ENCODE measurements at regions not wholly inside any gene's neighbourhood (a gene's known extent, or its start where the extent isn't known, plus 50 kb on each side); places are given as distances from the start of the nearest gene placed in this dataset.
"Not testable (repeated sequence)": the region's sequence is repeated elsewhere in the genome, so short reads cannot be mapped to it uniquely, and the experiment has no call there.

DNA sequence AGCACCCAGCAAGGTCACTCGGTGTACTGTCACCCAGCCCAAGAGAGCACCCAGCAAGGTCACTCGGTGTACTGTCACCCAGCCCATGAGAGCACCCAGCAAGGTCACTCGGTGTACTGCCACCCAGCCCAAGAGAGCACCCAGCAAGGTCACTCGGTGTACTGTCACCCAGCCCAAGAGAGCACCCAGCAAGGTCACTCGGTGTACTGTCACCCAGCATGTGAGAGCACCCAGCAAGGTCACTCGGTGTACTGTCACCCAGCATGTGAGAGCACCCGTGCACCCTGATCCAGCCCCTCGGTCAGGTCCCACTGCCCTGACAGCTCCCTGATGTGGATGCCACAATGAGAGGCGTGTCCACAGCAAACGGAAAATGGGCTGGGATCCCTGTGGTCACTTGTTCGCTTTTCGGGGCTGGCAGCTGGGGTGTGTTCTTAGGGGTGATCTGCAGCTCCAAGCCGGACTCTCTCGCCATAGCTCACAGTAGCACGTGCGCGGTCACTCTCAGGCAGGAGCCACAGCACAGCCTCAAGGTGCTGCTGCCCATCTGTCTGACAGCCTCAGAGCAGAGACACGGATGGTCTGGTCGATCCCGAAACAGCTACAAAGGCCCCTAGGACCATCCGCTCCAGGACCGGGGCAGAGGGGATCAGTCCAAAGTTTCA is 324.9 kb downstream of the ADGRD1 start:
- H3K4me3 ChIP-seq (ENCODE audit: low read depth, low read length); H3K27ac ChIP-seq (ENCODE audit: low read depth, low read length); H3K4me1 ChIP-seq (ENCODE audit: control insufficient read depth, insufficient read depth, low read length); H3K36me3 ChIP-seq (ENCODE audit: control insufficient read depth, insufficient read depth, low read length); H3K9ac ChIP-seq (ENCODE audit: low read depth, low read length); H3K27me3 ChIP-seq (ENCODE audit: control insufficient read depth, insufficient read depth, low read length); H3K9me3 ChIP-seq (ENCODE audit: control insufficient read depth, insufficient read depth, low read length): not testable (repeated sequence)

- Histone ChIP-seq H3K9ac (ENCODE audit: low read depth, low read length) (no peak overlapping the region), H3K4me3 (ENCODE audit: low read depth, low read length) (no peak overlapping the region), H3K27me3 (ENCODE audit: control insufficient read depth, insufficient read depth, low read length) (no peaks in the 10 kb centered on the region), H3K27ac (ENCODE audit: low read depth, low read length) (no peak overlapping the region), H3K4me1 (ENCODE audit: control insufficient read depth, insufficient read depth, low read length) (no peaks in the 10 kb centered on the region), H3K9me3 (ENCODE audit: control insufficient read depth, insufficient read depth, low read length) (no peaks in the 10 kb centered on the region), H3K36me3 (ENCODE audit: control insufficient read depth, insufficient read depth, low read length) (no peaks in the 10 kb centered on the region)
Measured at GRCh38 chr12:131279281-131279921, 325.7 kb downstream of the ADGRD1 start.

GRCh38 chr12:131280426-131280825 is 326.7 kb downstream of the ADGRD1 start:
- H3K36me3 ChIP-seq (ENCODE audit: control insufficient read depth, insufficient read depth, low read length): no peaks in the 10 kb centered on the region
- H3K27ac ChIP-seq (ENCODE audit: low read depth, low read length): no peak overlapping the region
- no peaks in the 10 kb centered on the region for H3K9me3 ChIP-seq (ENCODE audit: control insufficient read depth, insufficient read depth, low read length)
- H3K9ac ChIP-seq (ENCODE audit: low read depth, low read length): no peak overlapping the region
- no peaks in the 10 kb centered on the region for H3K27me3 ChIP-seq (ENCODE audit: control insufficient read depth, insufficient read depth, low read length)
- H3K4me1 ChIP-seq (ENCODE audit: control insufficient read depth, insufficient read depth, low read length): no peaks in the 10 kb centered on the region
- no peak overlapping the region for H3K4me3 ChIP-seq (ENCODE audit: low read depth, low read length)

GRCh38 chr12:131281016-131281415 is 327.3 kb downstream of the ADGRD1 start:
- H3K4me3 ChIP-seq (ENCODE audit: low read depth, low read length): no peak overlapping the region
- no peak overlapping the region for H3K9ac ChIP-seq (ENCODE audit: low read depth, low read length)
- no peaks in the 10 kb centered on the region for H3K27me3 ChIP-seq (ENCODE audit: control insufficient read depth, insufficient read depth, low read length)
- no peaks in the 10 kb centered on the region for H3K4me1 ChIP-seq (ENCODE audit: control insufficient read depth, insufficient read depth, low read length)
- H3K27ac ChIP-seq (ENCODE audit: low read depth, low read length): no peak overlapping the region
- H3K9me3 ChIP-seq (ENCODE audit: control insufficient read depth, insufficient read depth, low read length): no peaks in the 10 kb centered on the region
- no peaks in the 10 kb centered on the region for H3K36me3 ChIP-seq (ENCODE audit: control insufficient read depth, insufficient read depth, low read length)

DNA sequence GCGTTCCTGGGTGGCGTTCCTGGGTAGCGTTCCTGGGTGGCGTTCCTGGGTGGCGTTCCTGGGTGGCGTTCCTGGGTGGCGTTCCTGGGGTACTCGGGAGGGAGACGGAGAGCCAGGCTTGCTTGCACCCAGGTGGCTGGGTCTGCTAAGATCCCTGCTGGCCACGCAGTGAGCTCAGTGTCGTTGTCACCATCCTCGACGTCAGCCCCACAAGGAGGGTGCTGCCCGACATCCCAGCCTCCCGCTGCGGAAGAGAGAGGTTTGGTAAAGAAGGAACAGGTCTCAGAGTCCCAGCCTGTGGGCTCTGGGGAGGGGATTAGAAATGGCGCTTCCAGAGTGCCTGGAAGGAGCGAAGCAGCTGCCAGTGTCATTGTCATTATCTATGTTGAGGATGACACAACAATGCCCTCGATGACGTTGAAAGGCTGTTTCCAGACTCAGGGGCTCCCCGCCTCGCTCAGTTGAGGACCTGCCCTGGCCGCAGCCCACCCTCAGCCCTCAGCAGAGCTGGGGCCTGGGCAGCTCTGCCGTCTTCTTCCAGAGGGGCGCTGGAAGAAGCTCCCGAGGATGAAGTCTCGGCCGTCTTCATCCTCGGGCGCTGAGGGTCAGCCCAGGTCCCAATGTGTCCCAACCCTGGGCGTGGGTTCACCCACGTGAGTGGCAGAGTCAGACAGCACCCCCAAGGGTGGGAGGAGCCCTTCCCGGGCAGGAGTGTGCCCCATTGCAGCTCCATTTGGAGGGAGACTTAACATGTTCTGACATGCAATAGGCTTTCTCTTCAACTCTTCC is 328.8 kb downstream of the ADGRD1 start:
- Histone ChIP-seq H3K9me3 (ENCODE audit: control insufficient read depth, insufficient read depth, low read length) (no peaks in the 10 kb centered on the region), H3K4me3 (ENCODE audit: low read depth, low read length) (no peak overlapping the region), H3K27me3 (ENCODE audit: control insufficient read depth, insufficient read depth, low read length) (no peaks in the 10 kb centered on the region), H3K27ac (ENCODE audit: low read depth, low read length) (no peak overlapping the region), H3K36me3 (ENCODE audit: control insufficient read depth, insufficient read depth, low read length) (no peaks in the 10 kb centered on the region), H3K9ac (ENCODE audit: low read depth, low read length) (no peak overlapping the region), H3K4me1 (ENCODE audit: control insufficient read depth, insufficient read depth, low read length) (no peaks in the 10 kb centered on the region)

DNA sequence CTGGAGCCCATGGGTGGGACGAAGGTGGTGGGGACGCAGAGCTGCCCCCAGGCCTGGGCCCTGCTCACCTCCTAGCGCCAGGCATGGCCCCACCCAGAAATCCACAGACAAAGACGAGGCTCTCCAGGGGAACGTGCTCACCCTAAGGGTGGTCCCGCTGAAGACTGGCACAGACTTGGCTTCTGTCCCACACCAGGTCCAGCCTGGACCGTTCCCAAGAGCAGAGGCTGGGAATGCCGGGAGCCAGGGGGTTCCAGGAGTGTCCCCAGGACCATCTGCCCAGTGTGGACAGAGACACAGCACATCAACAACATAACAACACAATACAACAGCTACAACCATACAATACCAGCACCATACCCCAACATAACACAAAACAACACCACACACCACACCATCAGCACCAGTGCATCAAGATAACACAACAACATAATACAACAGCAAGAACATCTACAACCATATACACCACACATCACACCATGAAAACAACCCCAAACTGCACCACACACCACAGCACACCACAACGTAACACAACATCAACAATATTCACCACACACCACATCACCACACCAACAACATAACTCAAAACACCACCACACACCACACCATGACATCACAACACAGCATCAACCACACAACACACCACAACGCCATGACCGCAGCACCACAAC is 329.6 kb downstream of the ADGRD1 start:
- Histone ChIP-seq H3K27me3 (ENCODE audit: control insufficient read depth, insufficient read depth, low read length) (no peaks in the 10 kb centered on the region), H3K4me3 (ENCODE audit: low read depth, low read length) (no peak overlapping the region)

GRCh38 chr12:131283862-131284825 is 330.4 kb downstream of the ADGRD1 start:
- H3K9ac ChIP-seq (ENCODE audit: low read depth, low read length); H3K27ac ChIP-seq (ENCODE audit: low read depth, low read length); H3K27me3 ChIP-seq (ENCODE audit: control insufficient read depth, insufficient read depth, low read length); H3K9me3 ChIP-seq (ENCODE audit: control insufficient read depth, insufficient read depth, low read length); H3K36me3 ChIP-seq (ENCODE audit: control insufficient read depth, insufficient read depth, low read length); H3K4me3 ChIP-seq (ENCODE audit: low read depth, low read length); H3K4me1 ChIP-seq (ENCODE audit: control insufficient read depth, insufficient read depth, low read length): not testable (repeated sequence)

More for the DNA sequence above, 329.6 kb downstream of the ADGRD1 start:
- Histone ChIP-seq H3K9me3 (ENCODE audit: control insufficient read depth, insufficient read depth, low read length) (no peaks in the 10 kb centered on the region), H3K27ac (ENCODE audit: low read depth, low read length) (no peak overlapping the region), H3K4me1 (ENCODE audit: control insufficient read depth, insufficient read depth, low read length) (no peaks in the 10 kb centered on the region), H3K36me3 (ENCODE audit: control insufficient read depth, insufficient read depth, low read length) (no peaks in the 10 kb centered on the region), H3K9ac (ENCODE audit: low read depth, low read length) (no peak overlapping the region)

DNA sequence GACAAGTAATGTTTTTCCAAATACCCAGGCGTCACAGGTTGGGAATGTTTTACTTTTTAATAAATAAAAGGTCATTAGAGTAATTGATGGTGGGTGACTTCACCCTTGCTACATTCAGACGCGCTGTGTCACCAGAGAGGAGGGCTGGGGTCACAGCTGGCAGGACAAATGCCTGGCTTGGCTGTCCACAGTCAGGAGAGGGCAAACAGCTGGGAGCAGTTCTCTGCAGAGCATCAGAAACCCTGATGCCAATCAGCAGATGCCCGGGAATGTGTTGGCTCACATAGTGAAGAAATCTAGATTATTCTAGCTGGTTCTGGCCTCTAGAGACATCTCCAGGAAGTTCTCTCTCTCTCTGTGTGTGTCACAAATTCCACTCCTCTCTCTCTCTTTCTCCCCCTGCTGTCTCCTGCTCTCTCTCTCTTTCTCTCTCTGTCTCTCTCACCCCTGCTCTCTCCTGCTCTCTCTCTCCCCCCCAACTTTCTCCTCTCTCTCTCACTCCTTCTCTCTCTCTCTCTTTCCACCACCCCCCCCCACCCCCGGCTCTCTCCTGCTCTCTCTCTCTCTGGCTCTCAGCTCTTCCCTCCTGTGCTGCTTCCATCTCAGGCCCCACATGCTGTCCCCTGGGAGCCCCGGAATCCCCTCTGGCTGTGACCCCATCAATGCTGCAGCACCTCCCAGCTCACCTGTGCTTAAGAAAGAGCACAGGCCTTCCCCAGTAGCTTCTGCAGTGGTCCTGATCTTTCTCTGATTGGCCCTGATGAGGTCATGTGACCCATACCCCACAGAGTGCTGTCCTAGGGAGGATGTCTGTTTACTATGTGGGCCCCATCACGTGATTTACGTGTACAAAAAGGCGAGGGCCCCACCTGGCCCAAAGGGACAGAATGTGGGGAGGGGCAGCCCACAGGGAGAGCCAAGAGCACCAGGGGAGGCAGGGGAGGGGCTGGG is 331.5 kb downstream of the ADGRD1 start:
- not testable (repeated sequence) for H3K27me3 ChIP-seq (ENCODE audit: control insufficient read depth, insufficient read depth, low read length); H3K27ac ChIP-seq (ENCODE audit: low read depth, low read length); H3K9me3 ChIP-seq (ENCODE audit: control insufficient read depth, insufficient read depth, low read length); H3K4me1 ChIP-seq (ENCODE audit: control insufficient read depth, insufficient read depth, low read length); H3K9ac ChIP-seq (ENCODE audit: low read depth, low read length); H3K4me3 ChIP-seq (ENCODE audit: low read depth, low read length); H3K36me3 ChIP-seq (ENCODE audit: control insufficient read depth, insufficient read depth, low read length)

DNA sequence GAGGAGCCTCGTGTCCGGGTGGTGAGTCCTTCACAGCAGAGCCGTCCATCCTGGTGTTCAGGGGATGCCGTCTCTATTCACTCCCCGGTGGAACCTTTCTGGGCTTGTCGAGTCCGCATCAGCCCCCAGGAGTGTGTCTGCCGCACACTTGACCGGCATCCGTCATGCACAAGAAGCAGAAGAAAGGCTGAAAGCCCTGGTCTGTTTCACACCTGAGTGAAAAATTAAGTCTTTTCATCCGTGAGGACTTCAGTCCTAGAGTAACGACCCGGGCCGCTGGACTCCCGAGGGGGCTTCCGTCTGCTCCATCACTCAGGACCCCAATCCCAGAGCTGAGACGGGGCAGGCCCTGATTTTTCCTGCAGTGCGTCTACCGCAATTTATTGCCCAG is 332.2 kb downstream of the ADGRD1 start:
- not testable (repeated sequence) for H3K9me3 ChIP-seq (ENCODE audit: control insufficient read depth, insufficient read depth, low read length); H3K4me3 ChIP-seq (ENCODE audit: low read depth, low read length); H3K27ac ChIP-seq (ENCODE audit: low read depth, low read length); H3K4me1 ChIP-seq (ENCODE audit: control insufficient read depth, insufficient read depth, low read length); H3K27me3 ChIP-seq (ENCODE audit: control insufficient read depth, insufficient read depth, low read length); H3K9ac ChIP-seq (ENCODE audit: low read depth, low read length); H3K36me3 ChIP-seq (ENCODE audit: control insufficient read depth, insufficient read depth, low read length)

Data from HUES48 (cell line).